ENCODE measurements at regions not wholly inside any gene's neighbourhood (a gene's known extent, or its start where the extent isn't known, plus 50 kb on each side); places are given as distances from the start of the nearest gene placed in this dataset.

DNA sequence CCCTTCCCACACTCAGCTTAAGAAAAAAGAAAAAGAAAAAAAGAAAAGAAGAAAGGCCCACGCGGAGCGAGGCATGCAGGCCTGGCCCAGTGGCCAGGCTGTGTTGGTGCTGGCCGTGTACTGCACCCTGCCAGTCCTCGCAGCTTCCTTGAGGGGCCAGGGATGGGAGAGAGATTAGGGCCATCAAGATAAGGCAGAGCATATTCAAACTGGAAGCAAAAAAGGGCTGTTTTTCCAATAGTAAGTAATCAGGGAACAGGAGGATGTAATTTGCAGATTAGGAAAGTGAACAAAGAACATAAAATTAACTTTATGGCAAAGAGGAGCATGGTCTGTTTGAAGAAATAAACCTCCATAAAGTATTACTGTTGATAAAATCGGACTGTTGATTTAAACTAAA, 319.6 kb upstream of the CLINT1 start:
- no peak for DNase-seq

DNA sequence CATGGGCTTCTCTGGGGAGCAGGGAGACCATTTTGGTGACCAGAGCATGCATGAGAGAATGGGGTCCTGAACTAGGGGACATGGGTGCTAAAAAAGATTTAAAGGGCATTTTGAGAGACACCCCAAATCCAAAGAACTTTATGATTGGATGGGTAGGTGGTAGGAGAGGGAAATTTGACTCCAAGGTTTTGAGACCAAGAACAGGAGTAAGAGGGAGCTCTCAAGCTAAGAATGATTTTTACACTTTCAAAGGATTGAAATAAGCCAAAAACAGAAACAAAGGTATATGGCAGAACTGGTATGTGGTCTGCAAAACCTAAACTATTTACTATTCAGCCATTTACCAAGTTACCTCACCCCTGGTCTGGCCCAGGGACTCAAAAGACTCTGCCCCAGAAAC, 318.2 kb upstream of the CLINT1 start:
- DNase-seq = no peak

DNA sequence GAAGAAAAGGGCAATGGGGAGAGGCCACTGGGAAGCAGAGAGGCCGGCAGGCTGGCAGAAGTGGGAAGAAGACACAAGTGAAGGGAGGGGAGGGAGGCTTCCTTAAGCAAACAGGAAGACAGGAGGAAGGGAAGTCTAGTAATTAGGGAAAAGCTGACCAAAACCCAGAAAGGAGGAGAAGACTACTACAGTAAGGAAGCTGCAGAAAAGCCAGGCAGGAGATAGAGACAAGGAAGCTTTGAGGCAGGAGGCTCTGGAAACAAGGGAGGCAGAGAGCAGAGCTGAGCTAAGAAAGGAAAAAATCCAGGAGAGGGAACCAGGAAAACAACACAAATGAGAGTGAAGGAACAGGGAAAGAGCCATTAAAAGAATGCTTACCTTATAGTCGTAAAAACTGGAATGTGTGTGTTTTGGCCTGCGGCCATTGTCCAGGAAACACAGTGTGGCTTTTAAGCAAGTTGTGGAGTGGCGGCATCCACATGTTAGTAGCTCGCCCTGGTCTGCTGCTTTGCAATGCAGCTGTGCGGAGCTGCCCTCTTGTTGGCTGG, 317.1 kb upstream of the CLINT1 start:
- DNase-seq = no peak

DNA sequence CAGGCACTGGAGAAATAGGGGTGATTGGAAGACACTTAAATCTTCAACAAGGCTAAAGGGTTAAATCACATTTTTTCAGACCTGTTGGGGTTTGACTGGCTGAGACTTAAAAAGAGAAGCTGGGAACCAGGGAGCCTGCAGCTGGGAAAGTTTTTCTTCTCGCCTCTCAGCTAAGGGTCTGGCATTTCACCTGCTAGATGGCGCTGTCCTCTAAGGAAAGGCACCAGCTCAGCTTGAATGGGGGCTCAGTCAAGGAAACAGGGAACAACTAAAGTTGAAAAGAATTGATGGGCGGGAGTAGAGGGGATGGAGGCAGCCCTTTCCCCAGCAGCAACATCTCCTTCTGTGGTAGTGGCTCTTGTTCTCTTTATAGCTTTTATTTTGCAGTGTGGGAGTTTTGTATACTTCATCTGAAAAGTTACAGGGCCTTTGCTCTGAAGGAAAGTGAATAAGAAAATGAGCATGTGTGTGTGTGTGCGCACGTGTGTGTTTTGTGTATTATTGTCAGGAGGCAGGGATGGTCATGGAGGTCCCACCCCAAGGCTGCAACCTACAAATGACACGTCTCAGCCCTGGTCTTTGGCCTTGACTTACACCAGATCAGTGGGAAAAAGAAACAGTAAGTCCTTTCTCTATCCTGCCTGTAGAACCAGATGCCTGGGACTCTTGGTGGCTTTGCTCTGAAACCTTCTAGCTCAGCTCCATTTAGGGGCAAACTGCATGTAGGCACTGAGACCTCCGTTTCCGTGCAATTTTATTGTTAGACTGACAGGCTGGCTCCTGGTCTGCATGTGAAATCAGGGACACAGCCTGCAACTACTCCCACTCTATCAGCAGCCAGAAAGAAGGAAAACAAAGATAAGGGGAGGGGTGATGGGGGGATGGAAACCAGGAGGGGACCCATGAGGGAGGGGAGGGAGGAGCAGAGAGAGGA, 316.2 kb upstream of the CLINT1 start:
- peak; percentile 76 for DNase-seq

DNA sequence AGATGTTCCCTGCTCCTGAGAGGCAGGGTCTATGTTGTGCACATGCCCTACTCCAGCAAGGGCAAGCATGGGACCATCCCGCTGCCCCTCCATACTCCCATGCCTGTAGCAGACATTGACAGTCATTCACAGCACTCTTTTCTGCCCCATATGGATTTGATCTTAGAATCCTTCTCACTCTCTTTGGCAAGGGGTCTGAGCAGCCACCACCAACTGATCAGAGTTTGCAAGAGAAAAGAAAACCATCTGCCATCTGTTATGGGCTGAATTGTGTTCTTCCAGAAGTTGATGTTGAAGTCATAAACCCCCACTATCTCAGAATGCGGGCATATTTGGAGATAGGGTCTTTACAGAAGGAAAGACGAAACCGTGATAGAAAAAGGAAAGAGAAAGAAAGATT, 315.1 kb upstream of the CLINT1 start:
- no peak for DNase-seq

DNA sequence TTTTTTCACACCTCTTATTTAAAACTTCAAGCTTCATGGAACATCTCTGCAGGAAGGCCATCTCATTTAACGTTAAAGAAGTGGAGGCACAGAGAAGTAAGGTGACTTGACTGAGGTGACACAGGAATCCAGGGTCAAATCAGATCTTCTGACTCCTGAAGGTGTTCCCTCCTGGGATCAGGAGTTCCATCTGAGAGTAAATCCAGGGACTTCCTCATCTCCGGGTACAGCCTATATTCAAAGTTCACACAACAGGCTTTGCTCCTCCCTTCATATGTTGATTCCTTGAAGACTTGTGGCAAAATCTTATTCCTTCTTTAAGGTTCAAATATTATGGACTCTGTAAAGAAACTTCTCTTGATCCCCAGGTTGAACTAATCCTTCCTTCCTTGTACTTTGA, 313.1 kb upstream of the CLINT1 start:
- no peak for DNase-seq

DNA sequence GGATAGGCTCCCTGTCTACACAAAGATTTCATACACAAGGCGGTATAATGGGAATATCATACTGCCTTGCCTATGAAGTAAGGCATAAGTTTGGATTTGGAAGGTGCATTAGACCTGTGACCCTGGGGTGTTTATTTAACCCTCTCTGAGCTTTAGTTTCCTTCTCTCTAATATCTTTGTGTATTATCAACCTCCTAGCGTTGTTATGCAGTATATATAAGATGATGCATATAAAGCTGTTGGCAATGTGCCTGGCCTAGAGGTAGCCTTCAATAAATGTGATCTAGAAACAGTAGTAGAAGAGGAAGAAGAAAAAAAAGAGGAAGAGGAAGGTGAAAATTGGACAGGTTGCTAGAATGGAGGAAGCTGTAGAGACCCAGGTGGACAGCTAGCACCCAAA, 311.6 kb upstream of the CLINT1 start:
- DNase-seq = no peak

DNA sequence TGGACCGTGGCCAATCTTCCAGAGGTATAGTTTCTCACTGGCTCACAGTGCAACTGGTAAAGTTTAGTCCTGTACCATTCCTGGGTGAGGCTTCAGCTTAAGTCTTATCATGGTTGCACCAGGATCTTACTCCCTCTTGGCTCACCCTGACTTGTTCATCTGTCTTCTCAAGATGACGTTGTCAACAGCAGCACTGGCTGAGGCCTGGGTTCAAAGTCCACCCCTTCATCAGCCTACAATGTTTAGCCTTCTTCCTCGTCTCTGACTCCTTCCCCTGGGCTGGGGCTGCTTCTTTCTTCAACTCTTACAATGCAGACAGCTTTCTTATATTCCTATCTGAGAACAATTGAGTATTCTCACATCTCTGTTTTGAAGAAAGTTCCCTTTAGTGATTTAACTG, 311.1 kb upstream of the CLINT1 start:
- DNase-seq = no peak

DNA sequence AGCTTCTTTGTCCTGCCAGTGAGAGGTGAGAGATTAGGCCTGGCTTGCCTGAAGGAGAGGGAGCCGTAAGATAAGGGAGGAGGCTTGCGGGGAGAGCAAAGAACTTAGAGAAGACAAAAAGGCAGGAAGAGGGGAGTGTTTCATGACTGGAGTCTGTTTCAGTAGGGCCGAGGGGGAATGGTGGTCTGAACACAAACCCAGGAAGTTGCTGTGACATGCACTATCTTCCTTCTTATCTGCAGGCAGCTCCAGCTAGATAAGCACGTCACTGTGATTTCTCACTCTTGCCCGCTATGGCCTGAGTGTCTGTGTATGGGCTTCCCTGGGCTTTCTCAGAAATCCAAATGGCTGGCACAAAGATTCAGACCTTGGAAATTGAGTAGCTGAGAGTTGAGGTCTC, 307.5 kb upstream of the CLINT1 start:
- no peak for DNase-seq

DNA sequence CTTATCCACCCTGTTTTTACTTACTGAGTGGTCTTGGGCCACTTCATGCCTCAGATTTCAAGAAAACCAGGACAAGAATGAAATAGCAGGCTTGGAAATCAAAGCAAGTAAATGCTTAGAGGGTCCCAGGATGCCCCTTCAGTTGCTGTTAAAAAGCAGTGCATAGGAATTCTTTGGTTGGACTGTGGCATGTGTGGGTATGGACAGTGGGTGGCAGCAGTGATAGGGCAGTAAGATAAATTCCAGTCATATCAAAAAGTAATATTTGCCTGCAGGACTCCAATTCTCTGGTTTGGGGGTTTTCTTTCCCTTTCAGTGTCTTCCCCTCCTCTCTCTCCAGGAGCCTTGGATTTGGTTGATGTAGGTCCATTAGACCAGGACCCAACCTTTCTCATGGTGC, 306.7 kb upstream of the CLINT1 start:
- DNase-seq = no peak

DNA sequence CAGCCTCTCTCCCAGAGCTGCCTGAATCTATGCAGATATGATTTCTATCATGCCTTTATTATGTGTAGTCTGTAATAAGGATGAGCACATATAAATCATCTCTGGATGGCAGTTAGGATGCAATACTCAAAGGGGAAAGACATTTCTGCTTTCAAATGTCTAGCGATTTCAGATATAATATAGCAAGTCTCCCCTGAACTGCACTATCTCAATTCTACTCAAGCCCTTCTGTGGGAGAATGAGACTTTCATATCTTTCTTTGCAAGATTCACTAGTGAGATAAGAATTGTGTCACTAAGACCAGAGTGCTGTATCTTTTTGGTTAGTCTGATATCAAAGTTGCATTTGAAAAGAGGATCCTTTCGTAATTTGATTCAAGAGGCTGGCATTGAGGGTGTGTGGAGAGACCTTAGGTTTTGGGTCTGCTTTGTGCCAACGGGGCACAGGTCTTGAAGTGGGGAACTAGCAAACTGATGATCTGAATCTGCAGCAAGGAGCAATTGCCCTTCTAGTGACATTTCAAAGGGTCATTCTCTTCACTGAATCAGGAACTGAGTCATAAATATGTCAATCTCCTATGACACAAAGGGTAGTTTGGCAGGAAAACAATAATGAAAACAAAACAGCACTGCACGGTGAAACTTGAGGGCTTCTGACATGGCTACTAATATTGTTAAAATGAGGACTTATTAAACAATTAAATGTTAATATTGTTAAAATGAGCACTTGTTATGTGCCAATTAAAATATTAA, 305.5 kb upstream of the CLINT1 start:
- no peak for DNase-seq

DNA sequence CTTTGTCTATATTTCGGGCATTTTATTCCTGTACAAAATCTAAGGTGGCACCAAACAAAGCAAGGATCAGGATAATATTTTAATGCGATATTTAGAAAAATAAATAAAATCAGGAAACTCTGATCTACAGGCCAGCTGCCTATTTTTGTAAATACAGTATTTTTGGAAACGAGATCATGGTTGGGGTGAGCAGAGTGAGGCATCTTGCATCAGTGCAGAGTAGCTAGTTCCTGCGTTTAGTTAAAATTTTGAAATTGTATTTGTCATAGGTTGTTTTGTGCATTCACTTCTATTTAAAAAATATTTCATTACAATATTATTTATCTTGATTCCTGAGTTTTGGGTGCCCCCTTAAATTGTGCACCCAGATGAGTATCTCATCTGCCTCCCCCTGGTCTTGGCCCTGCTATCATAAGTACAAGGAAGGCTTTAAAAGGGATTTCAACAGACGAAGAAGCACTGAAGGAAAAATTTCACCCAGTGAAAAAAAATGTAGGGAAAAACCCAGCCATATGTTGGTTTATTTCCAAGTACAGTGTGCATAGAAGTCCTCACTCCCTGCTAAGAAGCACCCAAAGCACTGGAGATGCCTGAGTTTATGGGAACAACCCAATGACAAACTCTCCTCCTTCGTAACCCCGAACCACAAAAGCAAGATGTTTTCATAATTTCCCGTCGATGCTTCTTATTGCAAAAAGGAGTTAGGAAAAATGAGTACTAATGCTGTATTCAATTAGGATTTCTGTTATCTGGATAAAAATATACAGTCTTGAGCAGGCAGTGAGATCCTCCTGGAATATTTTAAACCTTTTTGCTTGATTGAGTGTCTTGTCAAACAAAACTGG, 304.7 kb upstream of the CLINT1 start:
- DNase-seq = no peak

DNA sequence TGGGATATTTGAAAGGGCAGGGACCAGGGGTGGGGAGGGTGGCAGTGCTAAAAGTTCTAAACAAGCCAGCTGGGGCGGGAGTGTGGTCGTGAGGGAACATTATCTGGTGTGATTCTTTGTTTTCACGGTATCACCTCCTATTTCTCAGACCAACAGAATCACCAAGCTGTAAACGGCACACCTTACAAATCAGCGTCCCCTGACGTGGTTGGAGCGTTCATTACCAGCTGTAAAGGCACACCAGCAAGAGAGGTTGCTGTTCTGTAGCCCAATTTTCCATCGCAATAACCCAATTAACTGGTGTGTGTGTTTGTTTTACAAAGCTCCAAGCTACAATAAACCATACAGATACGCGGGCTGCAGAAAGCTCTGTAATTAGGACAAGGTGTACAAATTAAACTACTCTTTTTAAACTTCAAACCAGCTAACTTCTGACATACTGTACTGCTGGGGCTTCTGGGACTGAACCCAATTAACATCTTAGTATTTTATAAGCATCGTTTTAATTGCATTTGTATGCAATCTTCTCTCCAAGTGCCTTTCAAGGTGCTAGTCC, 303.6 kb upstream of the CLINT1 start:
- DNase-seq = no peak

DNA sequence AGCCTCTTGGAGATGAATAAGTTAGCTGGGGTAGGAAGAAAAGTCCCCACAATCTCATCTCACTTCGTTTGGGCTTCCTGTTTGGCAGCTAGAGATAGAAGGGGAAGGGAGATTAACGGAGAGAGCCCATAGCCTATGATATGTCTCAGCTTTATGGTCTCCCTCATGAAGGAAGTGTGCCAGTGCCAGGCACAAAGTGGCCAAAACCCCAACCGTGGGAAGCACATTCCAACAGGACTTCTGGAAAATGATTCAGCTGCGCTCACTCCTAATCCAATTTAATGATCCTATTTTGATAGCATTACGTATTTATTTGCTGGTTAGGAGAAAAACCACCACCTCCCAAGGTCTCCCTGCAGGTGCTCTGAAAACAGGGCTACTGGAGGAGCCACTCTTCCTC, 303.1 kb upstream of the CLINT1 start:
- DNase-seq = no peak

DNA sequence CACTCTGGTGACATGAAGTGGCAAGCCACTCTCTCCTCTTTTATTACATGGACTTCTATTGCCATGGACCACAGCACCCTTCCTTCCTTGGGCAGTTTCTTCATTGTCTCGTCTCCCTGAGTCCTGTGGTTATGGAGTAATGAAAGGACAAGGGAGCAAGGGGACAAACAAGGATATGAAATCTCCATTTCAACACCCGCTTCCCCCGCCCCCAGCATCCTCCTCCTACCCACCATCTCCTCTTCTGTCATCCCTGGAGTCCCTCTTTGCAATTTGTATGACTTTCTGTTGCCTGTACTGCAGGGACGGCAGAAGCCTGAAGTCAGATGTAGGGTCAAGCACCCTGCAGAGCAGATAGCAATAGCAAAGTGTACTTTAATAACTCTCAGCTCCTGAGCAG, 300.7 kb upstream of the CLINT1 start:
- no peak for DNase-seq

DNA sequence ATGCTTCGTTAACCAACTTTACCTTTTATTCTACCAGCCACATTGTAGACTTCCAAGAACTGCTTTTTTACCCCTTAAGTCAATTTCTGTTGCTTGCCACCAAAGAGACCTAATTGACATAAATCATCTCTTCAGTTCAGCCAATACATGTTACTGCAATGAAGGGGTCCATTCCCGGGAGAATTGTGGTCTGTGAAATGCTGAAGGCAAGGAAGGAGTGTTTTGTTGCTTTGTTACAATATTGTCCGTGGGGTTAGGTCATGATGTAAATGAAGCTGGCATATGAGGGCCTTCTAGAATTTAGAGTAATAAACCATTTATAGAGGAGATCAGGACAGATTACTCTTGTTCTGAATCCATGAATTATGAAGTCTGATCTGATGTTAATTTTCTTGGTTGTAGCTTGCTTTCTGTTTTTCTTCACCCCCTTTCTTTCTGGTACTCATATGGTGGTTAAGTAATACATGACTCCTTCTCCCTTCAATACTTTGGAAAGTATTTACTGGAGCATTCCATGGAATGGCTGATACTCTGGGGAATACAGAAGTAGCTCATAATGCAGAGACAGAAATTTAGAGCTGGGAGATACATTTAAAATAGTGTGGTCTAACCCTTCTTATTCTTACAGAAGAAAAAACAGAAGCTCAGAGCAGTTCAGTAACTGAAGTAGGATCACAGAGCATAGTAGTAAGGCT, 297.0 kb upstream of the CLINT1 start:
- DNase-seq = no peak

DNA sequence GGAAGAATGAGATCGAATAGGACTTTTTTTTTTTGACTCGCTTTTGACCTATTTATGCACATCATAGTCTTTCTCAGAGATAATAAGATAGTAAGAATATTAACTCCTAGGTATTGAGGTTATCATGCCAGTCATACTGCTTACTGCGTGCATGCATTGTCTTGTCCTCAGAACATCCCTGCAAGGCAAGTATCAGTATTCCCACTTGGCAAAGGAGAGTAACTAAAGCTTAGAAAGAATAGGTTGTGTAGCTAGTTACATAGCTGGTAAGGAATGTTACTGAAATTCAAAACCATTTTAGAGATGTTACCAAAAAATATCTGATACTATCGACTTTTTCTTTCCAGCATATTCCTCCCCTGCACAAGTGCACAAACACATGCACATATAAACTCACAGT, 296.1 kb upstream of the CLINT1 start:
- DNase-seq = no peak

DNA sequence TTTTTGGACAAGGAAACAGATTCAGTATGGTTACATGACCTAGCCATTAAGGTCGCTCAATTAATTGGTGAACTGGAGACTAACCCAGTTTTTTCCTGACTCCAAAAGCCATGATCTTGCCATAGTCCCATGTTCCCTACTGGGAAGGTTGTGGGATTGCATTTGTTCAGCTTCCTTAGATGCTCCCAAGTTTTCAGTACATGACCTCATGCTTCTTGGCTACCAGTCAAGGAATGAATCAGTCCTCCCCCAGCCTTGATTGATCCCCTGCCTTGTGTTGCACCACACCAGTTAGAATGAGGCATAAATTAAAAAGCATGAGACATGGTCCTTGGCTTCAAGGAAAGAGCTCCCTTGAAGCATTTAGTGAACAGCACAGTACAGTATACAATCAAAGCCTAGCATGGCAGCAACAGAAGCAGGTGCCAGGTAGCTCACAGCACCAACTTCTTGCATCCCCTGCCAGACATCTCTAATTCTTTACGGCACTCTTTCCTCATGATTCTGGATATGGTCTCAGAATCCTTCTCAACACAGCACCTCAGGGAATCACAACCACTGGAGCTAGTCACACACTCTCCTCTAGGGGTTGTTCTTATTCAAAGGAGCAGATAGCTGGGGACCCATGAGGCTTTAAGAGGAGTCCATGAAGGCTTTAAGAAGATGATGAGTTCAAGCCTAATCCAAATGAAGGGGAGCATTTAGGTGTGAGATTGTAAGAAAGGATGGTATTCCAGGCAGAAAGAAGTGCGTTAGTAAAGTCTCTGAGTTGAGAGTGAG, 295.5 kb upstream of the CLINT1 start:
- DNase-seq = no peak

DNA sequence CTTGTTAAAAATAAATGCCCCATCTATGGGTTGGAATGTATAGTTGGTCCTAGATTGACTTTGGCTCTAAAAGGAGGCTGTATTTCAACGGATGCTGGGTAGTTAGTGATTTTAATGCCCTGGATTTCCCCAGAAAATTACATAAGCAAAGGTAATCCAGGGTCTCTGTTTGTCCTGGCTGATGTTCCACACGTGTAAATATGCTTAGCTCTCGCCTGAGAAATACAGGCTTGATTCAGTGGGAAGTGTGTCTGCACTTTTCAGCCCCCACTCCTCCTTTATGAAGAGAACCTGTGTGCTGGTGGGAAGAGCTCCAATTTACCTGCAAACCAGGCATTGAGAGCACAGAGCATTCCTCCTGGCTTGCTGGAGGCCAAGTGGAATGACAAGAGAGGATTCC, 294.6 kb upstream of the CLINT1 start:
- no peak for DNase-seq

DNA sequence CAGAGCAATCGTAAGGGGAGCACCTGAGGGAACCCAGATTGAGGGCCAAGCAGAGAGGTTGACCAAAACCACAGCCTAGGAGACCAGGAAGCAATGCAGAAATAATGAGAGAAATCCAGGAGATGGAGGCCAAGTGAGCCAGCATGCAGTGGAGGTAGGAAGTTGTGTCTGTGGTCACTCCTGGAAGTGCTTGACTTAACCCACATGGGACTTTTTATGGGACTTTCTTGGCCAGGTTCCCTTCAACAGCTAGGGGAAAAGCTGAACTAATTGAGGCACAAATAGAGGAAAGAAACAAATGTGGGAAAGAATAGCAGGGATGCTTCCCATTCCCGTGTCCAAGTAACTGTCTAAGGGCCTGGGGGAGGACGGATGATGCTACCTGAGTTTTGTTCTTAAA, 293.2 kb upstream of the CLINT1 start:
- DNase-seq = no peak

DNA sequence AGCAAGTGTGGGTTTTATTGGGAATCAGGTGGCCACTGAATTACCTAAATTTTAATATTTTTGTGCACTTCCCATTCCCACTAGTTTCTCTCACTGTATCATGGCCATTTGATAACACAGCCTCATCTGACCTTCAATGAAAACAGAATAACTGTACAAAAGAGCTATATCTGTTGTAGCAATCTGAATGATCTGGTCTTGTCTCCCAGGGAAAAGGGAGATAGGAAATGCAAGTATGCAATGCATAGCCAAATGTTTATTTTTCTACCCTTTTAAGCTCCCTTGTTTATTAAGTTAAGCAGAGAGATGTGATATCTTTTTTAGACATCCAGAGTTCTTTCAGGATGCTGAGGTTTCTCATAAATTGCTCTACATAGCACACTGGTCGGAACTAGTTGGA, 288.3 kb upstream of the CLINT1 start:
- no peak for DNase-seq

All from stimulated activated CD8-positive, alpha-beta memory T cell treated with anti-CD3 and anti-CD28 coated beads, Interleukin-4, amount 100 ng/mL, for 48 hours (primary cell).